Spinal cord (tissue), 9 donors: ENCODE measurements at regions not wholly inside any gene's neighbourhood (a gene's known extent, or its start where the extent isn't known, plus 50 kb on each side); places are given as distances from the start of the nearest gene placed in this dataset.

Source experiments
- DNase-seq, 6 donors: peaks; one replicate each; pipeline versions ENCODE4 v3.0.0 to v3.0.0-alpha.2; 2013 to 2015; ENCODE audit warnings: low spot score in 6 of 6, low read depth in 4 of 6
- H3K27ac ChIP-seq: one replicate; pipeline ENCODE4 v1.5.1; 2013; ENCODE audit warnings: low read depth, low read length, control low read depth
- H3K27me3 ChIP-seq: one replicate; pipeline ENCODE4 v1.6.1; 2013; ENCODE audit warnings: low read length; ENCODE audit not compliant: control insufficient read depth, insufficient read depth
- H3K36me3 ChIP-seq: one replicate; pipeline ENCODE4 v1.6.1; 2013; ENCODE audit warnings: low read length; ENCODE audit not compliant: control insufficient read depth, insufficient read depth
- H3K4me1 ChIP-seq: one replicate; pipeline ENCODE4 v1.6.1; 2013; ENCODE audit warnings: low read length; ENCODE audit not compliant: control insufficient read depth, insufficient read depth
- H3K4me3 ChIP-seq: one replicate; pipeline ENCODE4 v1.5.1; 2013; ENCODE audit warnings: low read depth, low read length, control low read depth
- H3K9me3 ChIP-seq: one replicate; pipeline ENCODE4 v1.6.1; 2013; ENCODE audit warnings: low read length; ENCODE audit not compliant: control insufficient read depth, insufficient read depth
- WGBS: methylation state at CpG from one replicate; pipeline ENCODE4 v1.1.5; 2013; ENCODE audit warnings: missing lambda C conversion rate; ENCODE audit not compliant: insufficient coverage; 5-methylcytosine and 5-hydroxymethylcytosine counted together
- donor health status: healthy.

DNA sequence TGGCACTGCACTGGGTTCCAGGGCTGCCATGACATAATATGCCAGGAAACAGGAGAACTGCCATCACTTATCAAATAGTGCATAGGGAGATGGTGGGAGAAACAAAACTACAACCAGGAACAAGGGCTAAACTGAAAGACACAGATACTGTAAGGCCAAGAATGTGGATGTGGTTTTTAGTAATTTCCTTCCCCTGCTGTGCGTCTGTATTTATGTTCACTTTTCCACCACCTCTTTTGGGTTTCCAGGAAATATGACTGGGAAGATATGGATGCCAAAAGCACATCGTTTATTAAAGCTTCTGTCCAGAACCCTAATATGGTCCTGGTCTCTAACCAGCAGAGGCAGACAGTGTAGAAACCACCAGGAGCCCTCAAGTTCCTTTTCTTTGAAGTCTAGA, 759.7 kb upstream of the FANCL start:
- Histone ChIP-seq H3K36me3 (no peaks in the 10 kb centered on the region), H3K27ac (no peak overlapping the region), H3K9me3 (no peaks in the 10 kb centered on the region), H3K27me3 (no peaks in the 10 kb centered on the region), H3K4me3 (no peak overlapping the region), H3K4me1 (no peaks in the 10 kb centered on the region)
- DNase-seq: no peak
- WGBS: 73% methylated on average over 1 of the region's 2 CpGs

DNA sequence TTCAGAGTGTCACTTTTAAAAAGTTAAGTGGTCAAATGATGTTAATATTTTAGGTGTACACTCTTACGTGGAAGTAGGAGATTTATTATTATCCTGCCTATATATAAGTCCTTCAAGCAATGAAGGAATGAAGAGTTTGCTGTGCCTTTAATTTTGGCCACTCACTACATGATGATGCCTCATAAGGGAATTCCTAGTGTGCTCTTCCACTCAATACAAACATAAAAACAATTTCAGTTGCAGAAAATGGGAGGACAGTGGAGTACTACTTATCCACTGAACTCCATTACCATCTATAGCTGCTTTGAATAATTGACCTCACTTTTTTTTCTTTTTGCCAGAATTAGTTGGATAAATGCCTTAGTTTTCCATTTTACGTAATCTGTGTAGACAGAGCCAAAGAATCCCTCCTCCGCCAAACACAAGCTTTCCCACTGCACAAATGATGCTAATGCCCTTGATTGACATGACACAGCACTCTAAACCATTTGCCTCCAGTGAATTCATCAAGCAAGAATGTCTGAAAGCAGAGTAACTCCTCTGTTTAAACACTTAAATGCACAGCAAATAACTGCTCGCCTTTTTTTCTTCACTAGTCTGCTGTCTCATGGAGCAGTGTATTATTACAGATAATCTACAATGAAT, 751.1 kb upstream of the FANCL start:
- Histone ChIP-seq H3K27ac (no peak overlapping the region), H3K4me1 (no peaks in the 10 kb centered on the region), H3K4me3 (no peak overlapping the region), H3K36me3 (no peaks in the 10 kb centered on the region), H3K9me3 (no peaks in the 10 kb centered on the region), H3K27me3 (no peaks in the 10 kb centered on the region)
- peak in 2 of 6 donors; percentile 20 to 68 for DNase-seq
- WGBS: 40% methylated on average over 1 of the region's 4 CpGs

- Histone ChIP-seq H3K36me3 (no peaks in the 10 kb centered on the region), H3K4me1 (no peaks in the 10 kb centered on the region), H3K9me3 (no peaks in the 10 kb centered on the region), H3K4me3 (no peak overlapping the region), H3K27me3 (no peaks in the 10 kb centered on the region), H3K27ac (no peak overlapping the region)
- no peak for DNase-seq
- WGBS: 56% methylated on average over 1 of the region's 5 CpGs
Measured at GRCh38 chr2:58991357-58991756, 750.2 kb upstream of the FANCL start.

DNA sequence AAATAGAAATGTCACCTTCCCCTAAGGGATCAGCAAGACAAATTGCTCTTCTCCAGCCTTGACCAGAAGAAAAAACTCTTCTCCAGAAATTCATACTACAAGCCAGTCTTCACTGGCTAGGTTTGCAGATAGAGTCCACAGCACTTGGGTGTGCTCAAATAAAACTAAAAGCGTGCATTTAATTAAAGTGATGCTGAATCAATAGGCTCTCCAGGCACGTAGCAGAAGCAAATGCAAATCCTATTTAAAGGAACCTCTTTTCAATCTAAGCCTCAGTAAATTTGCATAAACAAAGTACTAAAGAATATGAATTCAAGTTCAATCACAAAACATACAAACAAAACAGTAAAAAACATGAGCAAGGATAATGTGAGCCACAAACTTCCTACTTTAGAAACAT, 744.4 kb upstream of the FANCL start:
- no CpG with 5 or more reads among the region's 2 CpGs for WGBS
- H3K27me3 ChIP-seq: no peaks in the 10 kb centered on the region
- DNase-seq: no peak
- H3K36me3 ChIP-seq: no peaks in the 10 kb centered on the region
- H3K4me3 ChIP-seq: no peak overlapping the region
- no peaks in the 10 kb centered on the region for H3K4me1 ChIP-seq
- no peaks in the 10 kb centered on the region for H3K9me3 ChIP-seq
- H3K27ac ChIP-seq: no peak overlapping the region

DNA sequence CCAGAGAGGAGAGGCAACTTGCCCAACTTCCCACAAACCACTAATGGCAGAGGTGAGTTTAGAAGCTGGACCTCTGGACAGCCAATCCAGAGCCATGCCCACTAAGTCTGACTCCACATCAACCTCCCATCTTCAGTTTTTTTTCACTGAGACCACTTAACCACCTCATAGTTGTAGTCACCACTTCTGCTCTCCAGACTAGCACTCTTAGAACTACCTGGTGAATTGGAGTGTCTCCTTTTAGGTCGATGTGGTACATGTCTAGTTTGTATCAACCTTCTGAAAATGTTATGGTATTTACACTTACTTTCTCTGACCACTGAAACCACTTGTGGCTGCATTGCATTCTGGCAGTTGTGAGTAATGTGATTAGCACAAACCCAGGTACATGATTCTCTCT, 743.6 kb upstream of the FANCL start:
- Histone ChIP-seq H3K4me3 (no peak overlapping the region), H3K27ac (no peak overlapping the region), H3K4me1 (no peaks in the 10 kb centered on the region), H3K27me3 (no peaks in the 10 kb centered on the region), H3K36me3 (no peaks in the 10 kb centered on the region), H3K9me3 (no peaks in the 10 kb centered on the region)
- no peak for DNase-seq
- WGBS: no CpG with 5 or more reads among the region's 1 CpG

DNA sequence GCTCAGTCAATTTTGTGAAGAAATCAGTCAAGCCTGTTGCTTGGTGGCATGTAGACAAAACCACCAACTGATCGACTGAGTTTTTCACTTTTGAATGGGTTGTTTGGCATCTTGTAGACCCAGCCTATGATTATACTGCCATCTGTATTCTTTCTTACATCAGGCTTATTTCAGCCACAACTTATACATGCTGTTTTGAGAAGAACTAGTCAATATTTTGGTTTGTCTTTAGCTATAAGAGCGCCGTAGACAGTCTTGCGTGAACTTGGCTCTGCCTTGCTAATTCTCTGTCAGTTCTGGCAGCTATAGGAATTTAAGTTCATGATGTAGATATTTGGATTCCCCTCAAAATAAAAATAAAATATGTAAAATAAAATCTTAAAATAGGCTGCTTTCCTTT, 742.0 kb upstream of the FANCL start:
- Histone ChIP-seq H3K4me1 (no peaks in the 10 kb centered on the region), H3K4me3 (no peak overlapping the region), H3K9me3 (no peaks in the 10 kb centered on the region), H3K27me3 (no peaks in the 10 kb centered on the region), H3K36me3 (no peaks in the 10 kb centered on the region), H3K27ac (no peak overlapping the region)
- WGBS: no CpG with 5 or more reads among the region's 4 CpGs
- peak in 1 of 6 donors; percentile 74 for DNase-seq

DNA sequence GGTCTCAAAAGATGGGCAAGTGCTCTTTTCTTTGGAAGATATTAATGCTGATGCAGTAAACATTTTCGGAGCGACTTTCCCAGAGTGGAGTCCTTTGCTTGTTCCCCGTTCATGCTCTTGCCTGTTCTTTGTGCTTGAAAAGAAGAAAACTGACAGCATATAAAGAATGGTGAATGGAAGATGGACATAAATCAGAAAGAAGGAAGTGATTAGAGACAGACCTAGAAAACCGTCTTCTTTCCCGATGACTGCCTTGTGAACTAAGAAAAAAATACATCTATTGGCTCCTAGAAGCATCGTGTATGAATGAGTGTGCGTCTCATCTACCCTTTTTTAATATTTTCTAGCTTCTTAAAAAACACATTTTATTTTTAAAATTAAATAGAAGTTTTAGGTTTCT, 740.1 kb upstream of the FANCL start:
- H3K27me3 ChIP-seq: no peaks in the 10 kb centered on the region
- 82% methylated on average over 2 of the region's 7 CpGs for WGBS
- no peaks in the 10 kb centered on the region for H3K4me1 ChIP-seq
- H3K36me3 ChIP-seq: no peaks in the 10 kb centered on the region
- no peak overlapping the region for H3K4me3 ChIP-seq
- no peaks in the 10 kb centered on the region for H3K9me3 ChIP-seq
- no peak overlapping the region for H3K27ac ChIP-seq
- no peak for DNase-seq

DNA sequence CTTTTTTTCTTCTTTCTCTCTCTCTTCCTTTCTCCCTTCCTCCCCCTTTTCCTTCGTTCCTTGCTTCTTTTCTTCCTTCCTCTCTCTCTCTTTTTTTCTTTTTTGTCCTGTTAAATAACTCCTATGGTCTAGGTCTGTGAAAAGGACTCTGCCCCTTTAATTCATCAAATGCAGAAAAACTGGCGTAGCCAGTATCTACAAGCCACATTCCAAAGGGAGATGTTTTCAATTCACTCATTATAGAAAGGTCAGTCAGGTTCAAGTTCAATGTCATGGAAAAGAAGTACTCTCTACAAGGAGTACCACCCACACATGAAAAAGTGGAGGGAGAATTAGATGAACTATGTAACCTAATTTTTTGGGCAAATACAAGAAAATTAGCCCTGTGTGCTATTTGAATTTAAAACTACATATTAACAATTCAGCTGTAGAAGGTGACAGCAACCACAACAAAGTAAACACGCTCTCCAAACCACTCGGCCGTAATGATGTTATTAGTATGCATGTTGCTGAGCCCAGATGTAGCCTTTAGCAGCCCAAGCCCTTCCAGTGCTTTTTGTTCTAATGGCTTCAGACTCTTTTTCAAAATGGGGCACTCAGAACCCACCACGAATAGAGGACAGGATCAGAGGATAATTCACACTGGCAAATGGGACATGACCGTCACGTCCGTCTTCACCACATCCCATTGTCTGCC, 735.4 kb upstream of the FANCL start:
- Histone ChIP-seq H3K27ac (no peak overlapping the region), H3K9me3 (no peaks in the 10 kb centered on the region), H3K4me1 (no peaks in the 10 kb centered on the region), H3K36me3 (no peaks in the 10 kb centered on the region), H3K27me3 (no peaks in the 10 kb centered on the region), H3K4me3 (no peak overlapping the region)
- WGBS: no CpG with 5 or more reads among the region's 9 CpGs
- DNase-seq: peak in 2 of 6 donors; percentile 34 to 44

GRCh38 chr2:58974881-58975280, 733.8 kb upstream of the FANCL start:
- DNase-seq: no peak
- Histone ChIP-seq H3K27ac (no peak overlapping the region), H3K36me3 (no peaks in the 10 kb centered on the region), H3K27me3 (no peaks in the 10 kb centered on the region), H3K9me3 (no peaks in the 10 kb centered on the region), H3K4me1 (no peaks in the 10 kb centered on the region), H3K4me3 (no peak overlapping the region)
- WGBS: 100% methylated on average over 1 of the region's 7 CpGs

- DNase-seq: no peak
- Histone ChIP-seq H3K36me3 (no peaks in the 10 kb centered on the region), H3K27me3 (no peaks in the 10 kb centered on the region), H3K4me3 (no peak overlapping the region), H3K4me1 (no peaks in the 10 kb centered on the region), H3K9me3 (no peaks in the 10 kb centered on the region), H3K27ac (no peak overlapping the region)
- no CpG with 5 or more reads among the region's 2 CpGs for whole genome bisulfite sequencing
Measured at GRCh38 chr2:58974426-58974825, 733.3 kb upstream of the FANCL start.
